ENCODE measurements at regions not wholly inside any gene's neighbourhood (a gene's known extent, or its start where the extent isn't known, plus 50 kb on each side); places are given as distances from the start of the nearest gene placed in this dataset.
A peak's percentile ranks its signal among the peaks of the same experiment; 100 is the strongest.

DNA sequence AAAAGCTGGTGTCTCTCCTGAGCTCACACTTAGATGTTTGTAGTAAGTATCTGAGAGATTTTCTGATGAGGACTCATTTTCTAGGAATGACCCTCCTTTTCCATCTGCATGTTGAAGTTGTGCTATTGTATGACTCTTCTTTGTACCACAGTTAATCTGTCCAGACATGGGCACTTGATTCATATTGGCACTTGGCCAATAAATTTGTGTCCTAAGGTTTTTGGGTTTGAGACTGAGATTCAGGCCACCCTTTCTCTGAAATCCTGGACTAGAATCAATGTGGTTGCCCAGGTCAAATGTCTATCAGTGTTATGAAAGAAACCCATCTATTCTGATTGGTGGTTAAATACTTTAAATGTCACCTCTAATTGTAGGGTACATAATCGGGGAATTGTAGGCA is 869.0 kb downstream of the SH3BGRL start:
- Histone ChIP-seq H3K9me3 (no peaks in the 10 kb centered on the region), H3K36me3 (no peaks in the 10 kb centered on the region), H3K27ac (no peak overlapping the region), H3K27me3 (no peaks in the 10 kb centered on the region), H3K4me3 (no peak overlapping the region), H3K4me1 (no peaks in the 10 kb centered on the region)
- ATAC-seq (no peak), DNase-seq (no peak)
- intact Hi-C loops (cut with DNase I), result loop anchor here in 1 of 10 donors (10.0 kb wide), 1 partner anchor 1394 kb away; no protein-coding TSS in a partner anchor
- no peak for TF ChIP-seq POLR2A (IDR thresholded peaks at IDR 0.05)
- 70 to 90% (median 82%) methylated on average over 1 of the region's 1 CpG for WGBS, 4 donors

DNA sequence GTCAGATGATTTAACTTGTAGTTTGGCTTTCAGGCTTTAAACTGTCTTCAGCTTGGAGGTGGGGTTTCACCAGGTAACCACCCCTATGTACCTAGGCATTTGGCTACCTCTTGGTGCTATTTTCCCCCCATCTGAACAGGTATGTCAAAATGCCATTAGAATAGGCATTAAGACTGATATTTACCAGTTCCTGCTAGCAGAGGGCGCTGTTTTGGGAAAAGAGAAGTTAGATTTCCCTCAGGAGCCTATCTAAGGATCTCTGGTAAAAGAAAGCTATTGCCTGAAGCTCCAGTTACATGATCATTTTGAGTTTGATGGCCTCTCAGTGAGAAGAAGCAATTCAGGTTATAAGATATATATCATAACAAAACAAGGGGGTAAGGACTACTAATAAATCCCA is 879.1 kb downstream of the SH3BGRL start:
- ATAC-seq (no peak), DNase-seq (no peak)
- TF ChIP-seq, protein P1, sequence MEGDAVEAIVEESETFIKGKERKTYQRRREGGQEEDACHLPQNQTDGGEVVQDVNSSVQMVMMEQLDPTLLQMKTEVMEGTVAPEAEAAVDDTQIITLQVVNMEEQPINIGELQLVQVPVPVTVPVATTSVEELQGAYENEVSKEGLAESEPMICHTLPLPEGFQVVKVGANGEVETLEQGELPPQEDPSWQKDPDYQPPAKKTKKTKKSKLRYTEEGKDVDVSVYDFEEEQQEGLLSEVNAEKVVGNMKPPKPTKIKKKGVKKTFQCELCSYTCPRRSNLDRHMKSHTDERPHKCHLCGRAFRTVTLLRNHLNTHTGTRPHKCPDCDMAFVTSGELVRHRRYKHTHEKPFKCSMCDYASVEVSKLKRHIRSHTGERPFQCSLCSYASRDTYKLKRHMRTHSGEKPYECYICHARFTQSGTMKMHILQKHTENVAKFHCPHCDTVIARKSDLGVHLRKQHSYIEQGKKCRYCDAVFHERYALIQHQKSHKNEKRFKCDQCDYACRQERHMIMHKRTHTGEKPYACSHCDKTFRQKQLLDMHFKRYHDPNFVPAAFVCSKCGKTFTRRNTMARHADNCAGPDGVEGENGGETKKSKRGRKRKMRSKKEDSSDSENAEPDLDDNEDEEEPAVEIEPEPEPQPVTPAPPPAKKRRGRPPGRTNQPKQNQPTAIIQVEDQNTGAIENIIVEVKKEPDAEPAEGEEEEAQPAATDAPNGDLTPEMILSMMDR (IDR thresholded peaks at IDR 0.05), result peak in 1 of 12 donors; percentile 14
- TF ChIP-seq POLR2A (IDR thresholded peaks at IDR 0.05), result no peak
- H3K4me3 ChIP-seq, result no peak overlapping the region
- intact Hi-C loops (cut with DNase I), result no loop called here
- H3K9me3 ChIP-seq, result peaks cover 0 to 21% (median 0%) of the 10 kb centered on the region in 12 donors
- no peaks in the 10 kb centered on the region for H3K36me3 ChIP-seq
- H3K27me3 ChIP-seq, result no peaks in the 10 kb centered on the region
- no peak overlapping the region for H3K27ac ChIP-seq
- H3K4me1 ChIP-seq, result no peaks in the 10 kb centered on the region
- 0 to 6% (median 4%) methylated on average over 1 of the region's 1 CpG for WGBS, 4 donors

DNA sequence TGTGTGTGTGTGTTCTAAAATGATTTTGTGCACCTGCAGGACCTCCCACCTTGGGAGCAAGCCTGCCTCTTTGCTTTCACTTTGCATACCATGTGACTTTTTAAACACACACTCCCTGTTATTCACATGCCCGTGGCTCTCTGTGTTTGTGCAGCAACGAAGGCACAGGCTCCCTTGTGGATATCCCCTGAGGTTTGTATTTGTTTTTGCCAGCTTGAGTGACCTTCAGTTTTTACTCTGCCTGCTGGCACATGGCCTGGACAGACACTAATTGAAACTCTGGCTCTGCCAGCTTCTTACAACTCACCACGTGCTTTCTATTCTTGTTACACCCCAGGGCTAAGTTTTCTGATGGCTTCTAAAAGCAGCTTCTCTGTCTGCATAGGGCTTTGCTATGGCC is 885.8 kb downstream of the SH3BGRL start:
- peak in 3 of 5 donors; percentile 25 to 39 (median 32) for DNase-seq
- H3K4me1 ChIP-seq, result no peaks in the 10 kb centered on the region
- peak; percentile 73 to 92 (median 88) for ATAC-seq

DNA sequence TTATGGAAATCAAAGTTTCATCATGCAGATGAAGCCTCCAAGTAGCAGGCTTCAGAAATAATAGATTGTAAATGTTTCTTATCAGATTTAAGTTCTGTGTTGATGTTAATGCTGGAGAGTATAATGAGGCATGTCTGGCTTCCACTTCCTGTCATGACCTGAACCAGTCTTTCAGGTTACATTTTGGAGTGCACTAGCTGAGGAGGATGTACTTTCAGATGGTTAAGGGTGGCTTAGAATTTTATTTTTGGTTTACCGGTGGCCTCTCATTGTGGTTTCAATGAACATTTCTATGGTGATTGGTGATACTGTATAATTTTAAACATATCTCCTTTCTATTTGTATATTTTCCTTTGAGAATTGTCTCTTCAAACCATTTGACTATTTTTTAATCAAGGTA is 890.4 kb downstream of the SH3BGRL start:
- DNase-seq, result no peak
- Histone ChIP-seq H3K9me3 (no peaks in the 10 kb centered on the region), H3K4me3 (no peak overlapping the region), H3K27me3 (no peaks in the 10 kb centered on the region), H3K4me1 (no peaks in the 10 kb centered on the region), H3K36me3 (no peaks in the 10 kb centered on the region), H3K27ac (no peak overlapping the region)
- no peak for TF ChIP-seq POLR2A (IDR thresholded peaks at IDR 0.05)
- TF ChIP-seq, protein P1 (IDR thresholded peaks at IDR 0.05), result no peak
- 83 to 97% (median 89%) methylated on average over 1 of the region's 1 CpG for WGBS, 4 donors
- ATAC-seq, result no peak
- intact Hi-C loops (cut with DNase I), result no loop called here

More for the DNA sequence above, 885.8 kb downstream of the SH3BGRL start:
- intact Hi-C loops (cut with DNase I), result no loop called here
- no peak overlapping the region for H3K4me3 ChIP-seq
- peak overlapping the region in 1 of 12 donors; percentile 38 for H3K27ac ChIP-seq
- H3K27me3 ChIP-seq, result no peaks in the 10 kb centered on the region
- TF ChIP-seq, protein P1 (IDR thresholded peaks at IDR 0.05), result no peak
- no peak for TF ChIP-seq POLR2A (IDR thresholded peaks at IDR 0.05)
- H3K36me3 ChIP-seq, result no peaks in the 10 kb centered on the region
- WGBS, 4 donors, result 23 to 37% (median 24%) methylated on average over 3 of the region's 3 CpGs
- peaks cover 0 to 28% (median 0%) of the 10 kb centered on the region in 12 donors for H3K9me3 ChIP-seq

DNA sequence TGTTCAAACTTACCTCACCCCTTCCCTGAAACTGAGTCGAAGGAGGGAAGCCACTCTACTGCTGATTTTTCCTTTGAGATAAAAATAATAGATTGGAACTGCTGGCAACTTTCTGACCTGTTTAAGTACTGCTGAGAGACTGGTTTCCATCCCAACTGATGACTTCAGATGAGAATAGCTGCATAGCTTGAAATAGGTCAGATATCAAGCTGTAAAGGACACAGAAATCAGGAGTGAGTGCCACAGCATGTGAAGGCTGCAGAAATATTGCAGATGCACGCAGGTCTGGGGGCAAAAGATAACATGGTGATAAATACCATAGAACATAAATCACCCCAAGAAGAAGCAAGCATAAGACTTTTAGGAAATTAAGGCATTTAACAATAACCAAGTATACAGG is 923.2 kb downstream of the SH3BGRL start:
- Histone ChIP-seq H3K4me1 (no peaks in the 10 kb centered on the region), H3K27ac (no peak overlapping the region), H3K36me3 (no peaks in the 10 kb centered on the region), H3K4me3 (no peak overlapping the region), H3K27me3 (no peaks in the 10 kb centered on the region), H3K9me3 (no peaks in the 10 kb centered on the region)
- WGBS, 4 donors, result 13 to 18% (median 16%) methylated on average over 2 of the region's 2 CpGs
- no peak for ATAC-seq
- intact Hi-C loops (cut with DNase I), result no loop called here
- TF ChIP-seq, protein P1 (IDR thresholded peaks at IDR 0.05), result no peak
- no peak for TF ChIP-seq POLR2A (IDR thresholded peaks at IDR 0.05)
- no peak for DNase-seq
